ENCODE measurements at regions not wholly inside any gene's neighbourhood (a gene's known extent, or its start where the extent isn't known, plus 50 kb on each side); places are given as distances from the start of the nearest gene placed in this dataset.

- TF ChIP-seq POLR2AphosphoS5 (IDR thresholded peaks at IDR 0.05; ENCODE audit: low read depth, low read length) (no peak), PBX3 (IDR thresholded peaks at IDR 0.05) (no peak), IRF3 (IDR thresholded peaks at IDR 0.05; ENCODE audit: low read depth, low read length) (no peak), USF2 (IDR thresholded peaks at IDR 0.05; ENCODE audit: borderline replicate concordance, low read depth, low read length) (no peak), GABPA (IDR thresholded peaks at IDR 0.05; ENCODE audit: low read depth) (no peak), MAX (IDR thresholded peaks at IDR 0.05; ENCODE audit: low read depth) (no peak), CTCF (IDR thresholded peaks at IDR 0.05) (no peak), FOXM1 (IDR thresholded peaks at IDR 0.05; ENCODE audit: low read depth) (no peak), EP300 (IDR thresholded peaks at IDR 0.05; ENCODE audit: borderline replicate concordance in 1 of 2, low read depth in 1 of 2, low read length in 1 of 2) (no peak), REST (IDR thresholded peaks at IDR 0.05; ENCODE audit: low read depth, low read length) (no peak), EZH2phosphoT487 (IDR thresholded peaks at IDR 0.05; ENCODE audit: borderline replicate concordance, low read depth) (no peak), USF1 (IDR thresholded peaks at IDR 0.05; ENCODE audit: borderline replicate concordance, low read depth) (no peak)
Measured at GRCh38 chr7:57343901-57344622, 105.9 kb upstream of the ZNF716 start.
